GM23338 (cell line): ENCODE measurements at regions not wholly inside any gene's neighbourhood (a gene's known extent, or its start where the extent isn't known, plus 50 kb on each side); places are given as distances from the start of the nearest gene placed in this dataset.

Experiments
- ATAC-seq: fragments of 200-7000 bp; cut with Tn5 transposase; 3 replicates; pipeline ENCODE4 v1.9.1; 2020
- DNase-seq: peaks from one replicate; pipeline ENCODE4 v3.0.0-alpha.2; 2015; ENCODE audit warnings: low spot score
- H2AFZ ChIP-seq: fragments of 200-600 bp; sonication (generic); 2 replicates; pipeline ENCODE4 v1.8.0; 2016; ENCODE audit warnings: antibody characterized with exemption, mild to moderate bottlenecking, moderate library complexity
- H3F3A ChIP-seq: fragments of 200-600 bp; sonication (generic); replicated peaks from 2 replicates; pipeline ENCODE4 v1.8.0; 2017; ENCODE audit warnings: antibody characterized with exemption, mixed run types, low read depth
- H3K27ac ChIP-seq: fragments of 200-600 bp; sonication (generic); 2 replicates; pipeline ENCODE4 v1.6.1; 2016; ENCODE audit warnings: low read depth
- H3K27me3 ChIP-seq: fragments of 200-600 bp; sonication (generic); 2 replicates; pipeline ENCODE4 v1.8.0; 2016; ENCODE audit warnings: mild to moderate bottlenecking, mixed run types, moderate library complexity; ENCODE audit not compliant: insufficient read depth
- H3K36me3 ChIP-seq: fragments of 200-600 bp; sonication (generic); 2 replicates; pipeline ENCODE4 v1.8.0; 2016; ENCODE audit warnings: mild to moderate bottlenecking; ENCODE audit not compliant: insufficient read depth
- H3K4me1 ChIP-seq: fragments of 200-600 bp; sonication (generic); 2 replicates; pipeline ENCODE4 v1.8.0; 2016; ENCODE audit warnings: mild to moderate bottlenecking, moderate library complexity; ENCODE audit not compliant: insufficient read depth
- H3K4me2 ChIP-seq: fragments of 200-600 bp; sonication (generic); 2 replicates; pipeline ENCODE4 v1.7.1; 2017; ENCODE audit warnings: mixed run types
- H3K4me3 ChIP-seq: fragments of 200-600 bp; sonication (generic); 2 replicates; pipeline ENCODE4 v1.6.1; 2016; ENCODE audit warnings: mixed run types
- H3K79me2 ChIP-seq: fragments of 200-600 bp; sonication (generic); replicated peaks from 2 replicates; pipeline ENCODE4 v1.8.0; 2017; ENCODE audit warnings: mild to moderate bottlenecking; ENCODE audit not compliant: insufficient read depth
- H3K9me2 ChIP-seq: fragments of 200-600 bp; sonication (generic); 2 replicates; pipeline ENCODE4 v1.8.0; 2017; ENCODE audit not compliant: insufficient read depth
- H4K20me1 ChIP-seq: fragments of 200-600 bp; sonication (generic); replicated peaks from 2 replicates; pipeline ENCODE4 v1.8.0; 2017; ENCODE audit warnings: mild to moderate bottlenecking; ENCODE audit not compliant: insufficient read depth
- H3K27ac Mint-ChIP-seq: 2 replicates; pipeline ENCODE4 v1.8.0; 2020; ENCODE audit warnings: inconsistent platforms, mild to moderate bottlenecking, moderate library complexity, mixed read lengths
- H3K27me3 Mint-ChIP-seq: 3 replicates; pipeline ENCODE4 v1.8.0; 2022; ENCODE audit warnings: low read depth, mild to moderate bottlenecking, moderate library complexity, mixed read lengths, inconsistent platforms; ENCODE audit not compliant: insufficient read depth, poor library complexity
- H3K36me3 Mint-ChIP-seq: 3 replicates; pipeline ENCODE4 v1.8.0; 2021; ENCODE audit warnings: low read depth, mild to moderate bottlenecking, inconsistent platforms, moderate library complexity, mixed read lengths
- H3K4me1 Mint-ChIP-seq: 3 replicates; pipeline ENCODE4 v1.8.0; 2020; ENCODE audit warnings: mild to moderate bottlenecking, inconsistent platforms, mixed read lengths
- H3K4me3 Mint-ChIP-seq: 3 replicates; pipeline ENCODE4 v1.8.0; 2021; ENCODE audit warnings: moderate library complexity, mild to moderate bottlenecking, inconsistent platforms, mixed read lengths
- H3K9me3 Mint-ChIP-seq: 3 replicates; pipeline ENCODE4 v1.8.0; 2020; ENCODE audit warnings: moderate library complexity, mild to moderate bottlenecking, inconsistent platforms, mixed read lengths
- CREB1 ChIP-seq: fragments of 250-450 bp; sonication (Bioruptor Pico); IDR thresholded peaks from 2 replicates; pipeline ENCODE4 v1.5.0; 2020; ENCODE audit warnings: low read depth, mild to moderate bottlenecking, moderate library complexity
- CTCF ChIP-seq, 2 experiments: fragments of 200-600 bp in 1 of 2; sonication (generic) in 1 of 2; conservative IDR thresholded peaks; 2 replicates each; pipeline versions ENCODE4 v1.5.1 to v1.6.1; 2016 to 2017; ENCODE audit warnings: antibody characterized with exemption in 2 of 2, low read depth in 2 of 2, mild to moderate bottlenecking in 2 of 2, moderate library complexity in 1 of 2
- EZH2phosphoT487 ChIP-seq: fragments of 200-600 bp; sonication (generic); IDR thresholded peaks from one replicate; pipeline ENCODE4 v1.8.1; 2018; ENCODE audit warnings: antibody characterized with exemption; ENCODE audit not compliant: unreplicated experiment
- JUNB ChIP-seq: IDR thresholded peaks from one replicate; pipeline ENCODE4 v1.6.1; 2016; ENCODE audit warnings: antibody characterized with exemption; ENCODE audit not compliant: unreplicated experiment
- NANOG ChIP-seq: IDR thresholded peaks from 2 replicates; pipeline ENCODE4 v1.6.1; 2016; ENCODE audit warnings: antibody characterized with exemption, borderline replicate concordance
- POLR2AphosphoS5 ChIP-seq: IDR thresholded peaks from 2 replicates; pipeline ENCODE4 v1.6.1; 2016; ENCODE audit warnings: antibody characterized with exemption, low read depth
- REST ChIP-seq: IDR thresholded peaks from one replicate; pipeline ENCODE4 v1.6.1; 2018; ENCODE audit warnings: antibody characterized with exemption; ENCODE audit not compliant: unreplicated experiment
- ZNF114 ChIP-seq: fragments of 250-450 bp; sonication (Bioruptor Pico); IDR thresholded peaks from 2 replicates; pipeline ENCODE4 v1.5.0; 2020; ENCODE audit warnings: mild to moderate bottlenecking, moderate library complexity
- ZNF331 ChIP-seq: fragments of 250-450 bp; sonication (Bioruptor Pico); IDR thresholded peaks from 2 replicates; pipeline ENCODE4 v1.5.0; 2020; ENCODE audit warnings: low read depth, mild to moderate bottlenecking, moderate library complexity
- ZNF462 ChIP-seq: fragments of 250-450 bp; sonication (Bioruptor Pico); IDR thresholded peaks from 2 replicates; pipeline ENCODE4 v1.5.0; 2020; ENCODE audit warnings: mild to moderate bottlenecking, moderate library complexity

GRCh38 chr14:29240066-29240465, 473.5 kb downstream of the FOXG1 start (continued):
- TF ChIP-seq REST, result no peak
- no peak for TF ChIP-seq CTCF (conservative IDR thresholded peaks at IDR 0.05; ENCODE audit: low read depth in 2 of 2)
- no peak for TF ChIP-seq POLR2AphosphoS5
- no peak for TF ChIP-seq ZNF114 (CRISPR knock-in tag)

GRCh38 chr14:29242755-29243754, 476.5 kb downstream of the FOXG1 start:
- Histone ChIP-seq H3F3A (no peaks in the 10 kb centered on the region), H4K20me1 (no peaks in the 10 kb centered on the region), H3K9me2 (no peaks in the 10 kb centered on the region), H3K27ac (no peak overlapping the region), H3K4me3 (no peak overlapping the region), H3K4me1 (no peaks in the 10 kb centered on the region), H3K79me2 (no peaks in the 10 kb centered on the region), H3K4me2 (no peak overlapping the region), H3K27me3 (no peaks in the 10 kb centered on the region), H3K36me3 (no peaks in the 10 kb centered on the region), H2AFZ (no peak overlapping the region)
- H3K27ac Mint-ChIP-seq, result no peak overlapping the region
- peaks cover 7% of the 10 kb centered on the region for H3K4me1 Mint-ChIP-seq
- ATAC-seq (no peak), DNase-seq (no peak)
- TF ChIP-seq JUNB (no peak), ZNF331 (CRISPR knock-in tag) (no peak), ZNF462 (CRISPR knock-in tag) (no peak), CTCF (conservative IDR thresholded peaks at IDR 0.05; ENCODE audit: low read depth in 2 of 2) (no peak), ZNF114 (CRISPR knock-in tag) (no peak), CREB1 (no peak), EZH2phosphoT487 (no peak), NANOG (no peak)
- no peaks in the 10 kb centered on the region for H3K27me3 Mint-ChIP-seq
- H3K36me3 Mint-ChIP-seq, result no peaks in the 10 kb centered on the region
- H3K9me3 Mint-ChIP-seq, result no peaks in the 10 kb centered on the region; the same call in 2 of the 3 replicates
- H3K4me3 Mint-ChIP-seq, result no peak overlapping the region
